ENCODE measurements at regions not wholly inside any gene's neighbourhood (a gene's known extent, or its start where the extent isn't known, plus 50 kb on each side); places are given as distances from the start of the nearest gene placed in this dataset.

DNA sequence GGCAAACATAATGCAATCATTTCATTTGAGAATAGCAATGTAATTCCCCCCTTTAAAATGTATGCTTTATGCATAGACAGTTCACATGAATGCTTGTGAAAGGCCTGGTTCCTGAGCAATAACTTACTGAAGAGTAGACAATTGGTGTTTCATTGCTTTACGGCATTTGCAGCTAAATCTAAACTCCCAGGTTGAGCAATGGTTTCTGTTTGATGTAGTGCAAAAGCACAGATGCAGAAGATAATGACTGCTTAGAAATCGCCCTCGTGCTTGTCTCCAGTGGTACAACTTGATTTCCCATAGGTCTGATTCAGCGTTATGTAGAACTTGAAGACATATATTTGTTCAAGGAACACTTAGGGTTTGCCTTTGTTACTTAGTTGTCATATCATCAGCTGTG lies 1018.3 kb downstream of the DIAPH3 start (continued):
- TF ChIP-seq, protein P1, sequence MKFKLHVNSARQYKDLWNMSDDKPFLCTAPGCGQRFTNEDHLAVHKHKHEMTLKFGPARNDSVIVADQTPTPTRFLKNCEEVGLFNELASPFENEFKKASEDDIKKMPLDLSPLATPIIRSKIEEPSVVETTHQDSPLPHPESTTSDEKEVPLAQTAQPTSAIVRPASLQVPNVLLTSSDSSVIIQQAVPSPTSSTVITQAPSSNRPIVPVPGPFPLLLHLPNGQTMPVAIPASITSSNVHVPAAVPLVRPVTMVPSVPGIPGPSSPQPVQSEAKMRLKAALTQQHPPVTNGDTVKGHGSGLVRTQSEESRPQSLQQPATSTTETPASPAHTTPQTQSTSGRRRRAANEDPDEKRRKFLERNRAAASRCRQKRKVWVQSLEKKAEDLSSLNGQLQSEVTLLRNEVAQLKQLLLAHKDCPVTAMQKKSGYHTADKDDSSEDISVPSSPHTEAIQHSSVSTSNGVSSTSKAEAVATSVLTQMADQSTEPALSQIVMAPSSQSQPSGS (CRISPR knock-in tag; IDR thresholded peaks at IDR 0.05; ENCODE audit: borderline replicate concordance, low read depth) = no peak
- TF ChIP-seq, protein P2, sequence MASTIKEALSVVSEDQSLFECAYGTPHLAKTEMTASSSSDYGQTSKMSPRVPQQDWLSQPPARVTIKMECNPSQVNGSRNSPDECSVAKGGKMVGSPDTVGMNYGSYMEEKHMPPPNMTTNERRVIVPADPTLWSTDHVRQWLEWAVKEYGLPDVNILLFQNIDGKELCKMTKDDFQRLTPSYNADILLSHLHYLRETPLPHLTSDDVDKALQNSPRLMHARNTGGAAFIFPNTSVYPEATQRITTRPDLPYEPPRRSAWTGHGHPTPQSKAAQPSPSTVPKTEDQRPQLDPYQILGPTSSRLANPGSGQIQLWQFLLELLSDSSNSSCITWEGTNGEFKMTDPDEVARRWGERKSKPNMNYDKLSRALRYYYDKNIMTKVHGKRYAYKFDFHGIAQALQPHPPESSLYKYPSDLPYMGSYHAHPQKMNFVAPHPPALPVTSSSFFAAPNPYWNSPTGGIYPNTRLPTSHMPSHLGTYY (CRISPR knock-in tag; IDR thresholded peaks at IDR 0.05) = no peak
- TF ChIP-seq, protein P3, sequence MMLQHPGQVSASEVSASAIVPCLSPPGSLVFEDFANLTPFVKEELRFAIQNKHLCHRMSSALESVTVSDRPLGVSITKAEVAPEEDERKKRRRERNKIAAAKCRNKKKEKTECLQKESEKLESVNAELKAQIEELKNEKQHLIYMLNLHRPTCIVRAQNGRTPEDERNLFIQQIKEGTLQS (CRISPR knock-in tag; conservative IDR thresholded peaks at IDR 0.05) = no peak
- TF ChIP-seq TEAD4 (CRISPR knock-in tag; IDR thresholded peaks at IDR 0.05) (no peak), SMAD3 (CRISPR knock-in tag; IDR thresholded peaks at IDR 0.05; ENCODE audit: borderline replicate concordance) (no peak), ZNF317 (CRISPR knock-in tag; IDR thresholded peaks at IDR 0.05; ENCODE audit: borderline replicate concordance, low read depth) (no peak), NFYB (CRISPR knock-in tag; conservative IDR thresholded peaks at IDR 0.05; ENCODE audit: low read depth) (no peak)
- TF ChIP-seq, protein P4, sequence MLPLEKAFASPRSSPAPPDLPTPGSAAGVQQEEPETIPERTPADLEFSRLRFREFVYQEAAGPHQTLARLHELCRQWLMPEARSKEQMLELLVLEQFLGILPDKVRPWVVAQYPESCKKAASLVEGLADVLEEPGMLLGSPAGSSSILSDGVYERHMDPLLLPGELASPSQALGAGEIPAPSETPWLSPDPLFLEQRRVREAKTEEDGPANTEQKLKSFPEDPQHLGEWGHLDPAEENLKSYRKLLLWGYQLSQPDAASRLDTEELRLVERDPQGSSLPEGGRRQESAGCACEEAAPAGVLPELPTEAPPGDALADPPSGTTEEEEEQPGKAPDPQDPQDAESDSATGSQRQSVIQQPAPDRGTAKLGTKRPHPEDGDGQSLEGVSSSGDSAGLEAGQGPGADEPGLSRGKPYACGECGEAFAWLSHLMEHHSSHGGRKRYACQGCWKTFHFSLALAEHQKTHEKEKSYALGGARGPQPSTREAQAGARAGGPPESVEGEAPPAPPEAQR (CRISPR knock-in tag; IDR thresholded peaks at IDR 0.05) = no peak

DNA sequence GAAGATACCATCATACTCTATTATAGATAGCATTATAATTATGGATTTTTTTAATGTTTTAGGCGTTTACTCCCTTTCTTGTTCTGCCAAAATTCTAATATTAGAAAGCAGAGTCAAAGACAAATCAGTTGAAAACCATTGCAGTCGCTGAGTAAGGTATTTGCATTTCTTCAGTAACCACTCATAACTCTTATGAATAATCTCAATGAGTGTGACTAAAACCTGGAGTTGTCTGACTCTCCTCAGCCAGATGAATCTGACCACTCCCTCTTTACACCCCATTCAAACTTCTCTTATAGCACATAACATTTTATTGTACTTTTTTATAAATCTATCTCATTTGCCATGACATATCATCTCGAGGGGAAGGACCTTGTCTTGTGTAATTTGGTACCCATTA lies 1006.5 kb downstream of the DIAPH3 start:
- Mint-ChIP-seq H3K4me1 (no peaks in the 10 kb centered on the region), H3K4me3 (no peak overlapping the region), H3K36me3 (no peaks in the 10 kb centered on the region), H3K9me3 (peaks cover 5% of the 10 kb centered on the region), H3K27me3 (ENCODE audit: low read depth) (no peaks in the 10 kb centered on the region), H3K27ac (no peak overlapping the region)
- ATAC-seq (no peak), DNase-seq (ENCODE audit: low spot score) (no peak)
- CTCF ChIA-PET = no interaction called here
- POLR2A ChIA-PET = no interaction called here
- TF ChIP-seq, protein P5, sequence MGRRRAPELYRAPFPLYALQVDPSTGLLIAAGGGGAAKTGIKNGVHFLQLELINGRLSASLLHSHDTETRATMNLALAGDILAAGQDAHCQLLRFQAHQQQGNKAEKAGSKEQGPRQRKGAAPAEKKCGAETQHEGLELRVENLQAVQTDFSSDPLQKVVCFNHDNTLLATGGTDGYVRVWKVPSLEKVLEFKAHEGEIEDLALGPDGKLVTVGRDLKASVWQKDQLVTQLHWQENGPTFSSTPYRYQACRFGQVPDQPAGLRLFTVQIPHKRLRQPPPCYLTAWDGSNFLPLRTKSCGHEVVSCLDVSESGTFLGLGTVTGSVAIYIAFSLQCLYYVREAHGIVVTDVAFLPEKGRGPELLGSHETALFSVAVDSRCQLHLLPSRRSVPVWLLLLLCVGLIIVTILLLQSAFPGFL (CRISPR knock-in tag; IDR thresholded peaks at IDR 0.05; ENCODE audit: borderline replicate concordance) = no peak
- no peak for TF ChIP-seq GABPB1 (CRISPR knock-in tag; IDR thresholded peaks at IDR 0.05)
- TF ChIP-seq NFATC4 (CRISPR knock-in tag; IDR thresholded peaks at IDR 0.05) = no peak
- TF ChIP-seq, protein P6, sequence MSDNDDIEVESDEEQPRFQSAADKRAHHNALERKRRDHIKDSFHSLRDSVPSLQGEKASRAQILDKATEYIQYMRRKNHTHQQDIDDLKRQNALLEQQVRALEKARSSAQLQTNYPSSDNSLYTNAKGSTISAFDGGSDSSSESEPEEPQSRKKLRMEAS (CRISPR knock-in tag; IDR thresholded peaks at IDR 0.05) = no peak
- TF ChIP-seq, protein P4 (CRISPR knock-in tag; IDR thresholded peaks at IDR 0.05) = no peak
- no peak for TF ChIP-seq ZNF416 (CRISPR knock-in tag; IDR thresholded peaks at IDR 0.05)
- TF ChIP-seq ATF1 (CRISPR knock-in tag; IDR thresholded peaks at IDR 0.05) = no peak
- no peak for TF ChIP-seq RORB (CRISPR knock-in tag; IDR thresholded peaks at IDR 0.05)
- TF ChIP-seq, protein P7, sequence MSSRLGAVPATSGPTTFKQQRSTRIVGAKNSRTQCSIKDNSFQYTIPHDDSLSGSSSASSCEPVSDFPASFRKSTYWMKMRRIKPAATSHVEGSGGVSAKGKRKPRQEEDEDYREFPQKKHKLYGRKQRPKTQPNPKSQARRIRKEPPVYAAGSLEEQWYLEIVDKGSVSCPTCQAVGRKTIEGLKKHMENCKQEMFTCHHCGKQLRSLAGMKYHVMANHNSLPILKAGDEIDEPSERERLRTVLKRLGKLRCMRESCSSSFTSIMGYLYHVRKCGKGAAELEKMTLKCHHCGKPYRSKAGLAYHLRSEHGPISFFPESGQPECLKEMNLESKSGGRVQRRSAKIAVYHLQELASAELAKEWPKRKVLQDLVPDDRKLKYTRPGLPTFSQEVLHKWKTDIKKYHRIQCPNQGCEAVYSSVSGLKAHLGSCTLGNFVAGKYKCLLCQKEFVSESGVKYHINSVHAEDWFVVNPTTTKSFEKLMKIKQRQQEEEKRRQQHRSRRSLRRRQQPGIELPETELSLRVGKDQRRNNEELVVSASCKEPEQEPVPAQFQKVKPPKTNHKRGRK (CRISPR knock-in tag; IDR thresholded peaks at IDR 0.05; ENCODE audit: borderline replicate concordance) = no peak
- TF ChIP-seq TEAD4 (CRISPR knock-in tag; IDR thresholded peaks at IDR 0.05) = no peak
- TF ChIP-seq ETV6 (CRISPR knock-in tag; IDR thresholded peaks at IDR 0.05) = no peak
- TF ChIP-seq, protein P8, sequence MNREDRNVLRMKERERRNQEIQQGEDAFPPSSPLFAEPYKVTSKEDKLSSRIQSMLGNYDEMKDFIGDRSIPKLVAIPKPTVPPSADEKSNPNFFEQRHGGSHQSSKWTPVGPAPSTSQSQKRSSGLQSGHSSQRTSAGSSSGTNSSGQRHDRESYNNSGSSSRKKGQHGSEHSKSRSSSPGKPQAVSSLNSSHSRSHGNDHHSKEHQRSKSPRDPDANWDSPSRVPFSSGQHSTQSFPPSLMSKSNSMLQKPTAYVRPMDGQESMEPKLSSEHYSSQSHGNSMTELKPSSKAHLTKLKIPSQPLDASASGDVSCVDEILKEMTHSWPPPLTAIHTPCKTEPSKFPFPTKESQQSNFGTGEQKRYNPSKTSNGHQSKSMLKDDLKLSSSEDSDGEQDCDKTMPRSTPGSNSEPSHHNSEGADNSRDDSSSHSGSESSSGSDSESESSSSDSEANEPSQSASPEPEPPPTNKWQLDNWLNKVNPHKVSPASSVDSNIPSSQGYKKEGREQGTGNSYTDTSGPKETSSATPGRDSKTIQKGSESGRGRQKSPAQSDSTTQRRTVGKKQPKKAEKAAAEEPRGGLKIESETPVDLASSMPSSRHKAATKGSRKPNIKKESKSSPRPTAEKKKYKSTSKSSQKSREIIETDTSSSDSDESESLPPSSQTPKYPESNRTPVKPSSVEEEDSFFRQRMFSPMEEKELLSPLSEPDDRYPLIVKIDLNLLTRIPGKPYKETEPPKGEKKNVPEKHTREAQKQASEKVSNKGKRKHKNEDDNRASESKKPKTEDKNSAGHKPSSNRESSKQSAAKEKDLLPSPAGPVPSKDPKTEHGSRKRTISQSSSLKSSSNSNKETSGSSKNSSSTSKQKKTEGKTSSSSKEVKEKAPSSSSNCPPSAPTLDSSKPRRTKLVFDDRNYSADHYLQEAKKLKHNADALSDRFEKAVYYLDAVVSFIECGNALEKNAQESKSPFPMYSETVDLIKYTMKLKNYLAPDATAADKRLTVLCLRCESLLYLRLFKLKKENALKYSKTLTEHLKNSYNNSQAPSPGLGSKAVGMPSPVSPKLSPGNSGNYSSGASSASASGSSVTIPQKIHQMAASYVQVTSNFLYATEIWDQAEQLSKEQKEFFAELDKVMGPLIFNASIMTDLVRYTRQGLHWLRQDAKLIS (CRISPR knock-in tag; IDR thresholded peaks at IDR 0.05; ENCODE audit: borderline replicate concordance) = no peak
- TF ChIP-seq, protein P9, sequence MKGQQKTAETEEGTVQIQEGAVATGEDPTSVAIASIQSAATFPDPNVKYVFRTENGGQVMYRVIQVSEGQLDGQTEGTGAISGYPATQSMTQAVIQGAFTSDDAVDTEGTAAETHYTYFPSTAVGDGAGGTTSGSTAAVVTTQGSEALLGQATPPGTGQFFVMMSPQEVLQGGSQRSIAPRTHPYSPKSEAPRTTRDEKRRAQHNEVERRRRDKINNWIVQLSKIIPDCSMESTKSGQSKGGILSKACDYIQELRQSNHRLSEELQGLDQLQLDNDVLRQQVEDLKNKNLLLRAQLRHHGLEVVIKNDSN (CRISPR knock-in tag; IDR thresholded peaks at IDR 0.05) = no peak
- TF ChIP-seq, protein P10, sequence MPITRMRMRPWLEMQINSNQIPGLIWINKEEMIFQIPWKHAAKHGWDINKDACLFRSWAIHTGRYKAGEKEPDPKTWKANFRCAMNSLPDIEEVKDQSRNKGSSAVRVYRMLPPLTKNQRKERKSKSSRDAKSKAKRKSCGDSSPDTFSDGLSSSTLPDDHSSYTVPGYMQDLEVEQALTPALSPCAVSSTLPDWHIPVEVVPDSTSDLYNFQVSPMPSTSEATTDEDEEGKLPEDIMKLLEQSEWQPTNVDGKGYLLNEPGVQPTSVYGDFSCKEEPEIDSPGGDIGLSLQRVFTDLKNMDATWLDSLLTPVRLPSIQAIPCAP (CRISPR knock-in tag; IDR thresholded peaks at IDR 0.05) = no peak
- TF ChIP-seq NFYB (CRISPR knock-in tag; conservative IDR thresholded peaks at IDR 0.05; ENCODE audit: low read depth) = no peak

Measured in WTC11 (cell line).